GM18517 (cell line): ENCODE measurements at regions not wholly inside any gene's neighbourhood (a gene's known extent, or its start where the extent isn't known, plus 50 kb on each side); places are given as distances from the start of the nearest gene placed in this dataset.

Experiments used
- ATAC-seq: cut with Tn5 transposase; IDR thresholded peaks from one replicate; pipeline ENCODE4 v1.9.1; 2021; ENCODE audit warnings: mild to moderate bottlenecking, moderate library complexity; ENCODE audit not compliant: unreplicated experiment

- ATAC-seq: no peak
Observed at GRCh38 chr2:181828122-181828705, 63.3 kb upstream of the ITPRID2 start.

DNA sequence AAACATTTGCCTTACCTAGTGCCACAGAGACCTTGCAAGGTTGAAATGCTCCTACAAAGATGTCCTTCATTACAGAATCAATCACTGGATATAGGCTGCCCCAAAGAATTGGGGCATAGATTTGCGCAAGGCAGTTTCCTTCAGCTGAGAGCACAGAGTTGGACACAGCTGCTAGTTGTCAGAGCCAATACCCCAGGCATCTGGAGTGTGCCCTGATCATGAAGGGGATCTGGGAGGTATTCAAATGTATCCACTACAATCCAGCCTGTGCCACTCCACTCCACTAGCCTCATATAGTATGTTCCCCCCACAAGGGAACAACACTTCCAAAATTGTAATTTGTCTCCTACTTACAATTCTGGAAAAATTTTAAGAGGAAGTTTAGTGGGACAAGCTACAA lies 62.3 kb upstream of the ITPRID2 start:
- ATAC-seq: no peak

GRCh38 chr2:181832015-181832414 lies 59.5 kb upstream of the ITPRID2 start:
- no peak for ATAC-seq

GRCh38 chr2:181836583-181836982 lies 54.9 kb upstream of the ITPRID2 start:
- ATAC-seq: no peak

- no peak for ATAC-seq
Observed at GRCh38 chr2:181837563-181837962, 54.0 kb upstream of the ITPRID2 start.

DNA sequence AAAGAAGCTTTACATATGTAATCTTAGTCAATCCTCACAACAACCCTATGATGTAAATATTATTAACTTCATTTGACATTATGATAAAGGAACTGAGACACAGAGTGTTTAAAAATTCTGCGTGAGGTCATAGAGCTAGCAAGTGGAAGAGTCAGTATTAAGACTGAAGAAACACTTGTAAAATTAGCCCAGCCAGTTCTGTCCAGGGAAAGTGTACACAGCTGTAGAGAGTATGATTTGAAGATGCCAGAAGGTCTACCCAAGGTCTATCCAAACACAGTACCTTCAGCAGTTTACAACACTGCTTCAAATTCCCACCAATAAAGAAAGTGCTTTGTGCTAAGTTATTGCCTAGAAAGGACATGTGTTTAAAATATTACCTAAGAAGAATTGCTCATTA lies 51.7 kb upstream of the ITPRID2 start:
- no peak for ATAC-seq

DNA sequence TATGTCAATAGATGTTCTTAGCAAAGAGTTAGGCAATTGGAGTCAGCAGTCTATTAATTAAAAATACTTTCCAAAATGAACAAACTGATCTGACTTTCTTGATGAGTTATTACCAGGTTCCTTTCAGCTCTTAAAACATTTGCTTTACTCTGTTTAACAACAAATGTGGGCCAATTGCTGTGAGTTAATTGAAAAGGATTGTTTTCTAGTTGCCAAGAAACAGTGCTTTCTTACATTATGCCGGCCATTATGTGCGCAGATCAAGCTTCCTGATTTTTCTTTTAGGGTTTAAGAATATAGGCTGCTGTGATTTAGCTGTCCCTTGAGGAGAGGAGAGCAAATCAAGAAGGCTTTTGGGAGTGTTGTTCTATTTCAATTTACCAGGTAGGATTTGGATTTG lies 50.5 kb upstream of the ITPRID2 start:
- no peak for ATAC-seq
